CD4-positive, alpha-beta T cell (primary cell): ENCODE measurements at regions not wholly inside any gene's neighbourhood (a gene's known extent, or its start where the extent isn't known, plus 50 kb on each side); places are given as distances from the start of the nearest gene placed in this dataset.
"Not testable (repeated sequence)": the region's sequence is repeated elsewhere in the genome, so short reads cannot be mapped to it uniquely, and the experiment has no call there.

Experiments used
- ATAC-seq: fragments of 200-7000 bp; cut with Tn5 transposase; one replicate; pipeline ENCODE4 v1.10.0; 2022; ENCODE audit warnings: mild to moderate bottlenecking; ENCODE audit not compliant: poor library complexity
- CTCF ChIA-PET: fragments of 350-600 bp; sonication (Branson Sonifier 250); formaldehyde crosslinking; loops from one replicate; lab custom pipeline; 2021; ENCODE audit warnings: antibody characterized with exemption, inconsistent platforms; lab: Charles Lee
- POLR2A ChIA-PET: fragments of 350-600 bp; sonication (Branson Sonifier 250); formaldehyde crosslinking; loops from one replicate; lab custom pipeline; 2021; ENCODE audit warnings: antibody characterized with exemption, inconsistent platforms; lab: Charles Lee
- DNase-seq, 14 experiments: peaks; one replicate each; pipeline ENCODE4 v3.0.0-alpha.2; 2013 to 2020; ENCODE audit warnings: mixed read lengths in 2 of 14
- H3K27ac ChIP-seq, 2 donors: one replicate each; pipeline versions ENCODE4 v1.5.1 to v1.7.0; 2013; ENCODE audit warnings: low read length in 2 of 2, low read depth in 1 of 2, mild to moderate bottlenecking in 1 of 2
- H3K27me3 ChIP-seq, 2 experiments: 1 replicate in 1 of 2; 2 replicates in 1 of 2; pipeline versions ENCODE4 v1.6.1 to v1.7.0; 2013; ENCODE audit warnings: low read length in 2 of 2, control low read depth in 1 of 2, mild to moderate bottlenecking in 1 of 2, moderate library complexity in 1 of 2; ENCODE audit not compliant: insufficient read depth in 2 of 2, control insufficient read depth in 1 of 2
- H3K36me3 ChIP-seq: one replicate; pipeline ENCODE4 v1.6.1; 2013; ENCODE audit warnings: low read length, control low read depth; ENCODE audit not compliant: insufficient read depth
- H3K4me1 ChIP-seq: one replicate; pipeline ENCODE4 v1.6.1; 2013; ENCODE audit warnings: low read length, control low read depth; ENCODE audit not compliant: insufficient read depth
- H3K4me3 ChIP-seq: one replicate; pipeline ENCODE4 v1.5.1; 2013; ENCODE audit warnings: mild to moderate bottlenecking, low read length, moderate library complexity
- H3K9me3 ChIP-seq, 2 experiments: 1 replicate in 1 of 2; 2 replicates in 1 of 2; pipeline versions ENCODE4 v1.6.1 to v1.7.0; 2013; ENCODE audit warnings: low read length in 2 of 2, mild to moderate bottlenecking in 2 of 2, control low read depth in 1 of 2, moderate library complexity in 1 of 2; ENCODE audit not compliant: control insufficient read depth in 1 of 2, insufficient read depth in 1 of 2
- H3K27ac Mint-ChIP-seq: one replicate; pipeline ENCODE4 v1.8.0; 2020; ENCODE audit warnings: mixed read lengths
- H3K27me3 Mint-ChIP-seq: one replicate; pipeline ENCODE4 v1.8.0; 2021; ENCODE audit warnings: mixed read lengths
- H3K36me3 Mint-ChIP-seq: one replicate; pipeline ENCODE4 v1.8.0; 2021; ENCODE audit warnings: low read depth, mixed read lengths
- H3K4me1 Mint-ChIP-seq: one replicate; pipeline ENCODE4 v1.8.0; 2021; ENCODE audit warnings: low read depth, mixed read lengths
- H3K4me3 Mint-ChIP-seq: one replicate; pipeline ENCODE4 v1.8.0; 2020; ENCODE audit warnings: mild to moderate bottlenecking, mixed read lengths
- H3K9me3 Mint-ChIP-seq: one replicate; pipeline ENCODE4 v1.8.0; 2020; ENCODE audit warnings: mixed read lengths
- intact Hi-C, 2 experiments: fragments of 100-400 bp; cut with DNase I in 1 of 2; cut with micrococcal nuclease in 1 of 2; formaldehyde crosslinking; loops; one replicate each; pipeline versions ENCODE4 v1.15.1 to v1.9.0; 2023 to 2025; cut with DNase I, micrococcal nuclease
- TF ChIP-seq, protein P1 (sequence below): fragments of 200-600 bp; IDR thresholded peaks from one replicate; pipeline ENCODE4 v1.8.0; 2022; ENCODE audit warnings: antibody characterized with exemption, mild to moderate bottlenecking

DNA sequence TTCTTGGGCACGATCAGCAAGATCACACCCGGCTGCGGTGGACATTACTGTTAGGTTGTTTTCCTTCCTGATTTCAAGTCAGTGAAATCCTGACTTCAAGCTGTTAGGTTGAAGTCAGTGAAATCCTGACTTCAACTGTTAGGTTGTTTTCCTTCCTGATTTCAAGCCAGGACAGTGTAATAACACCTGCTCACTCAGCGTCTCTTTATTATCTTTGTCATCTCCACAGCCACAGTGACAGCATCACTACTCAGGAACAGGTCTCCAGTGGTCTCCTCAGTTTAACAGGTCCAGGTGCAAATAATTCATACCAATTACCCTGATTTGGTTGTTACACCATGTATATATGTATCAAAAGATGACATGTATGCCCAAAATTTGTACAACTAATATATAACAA, 208.1 kb upstream of the REG3G start:
- Histone ChIP-seq H3K27me3 (no peaks in the 10 kb centered on the region), H3K27ac (no peak overlapping the region), H3K36me3 (no peaks in the 10 kb centered on the region), H3K9me3 (peaks cover 0 to 15% of the 10 kb centered on the region in 2 experiments), H3K4me3 (no peak overlapping the region), H3K4me1 (no peaks in the 10 kb centered on the region)
- Mint-ChIP-seq H3K36me3 (no peaks in the 10 kb centered on the region), H3K4me3 (no peak overlapping the region), H3K27me3 (no peaks in the 10 kb centered on the region), H3K9me3 (peaks cover 8% of the 10 kb centered on the region), H3K4me1 (no peaks in the 10 kb centered on the region), H3K27ac (no peak overlapping the region)
- intact Hi-C loops, result no loop called here
- ATAC-seq (no peak), DNase-seq (no peak)
- ChIA-PET POLR2A (no interaction called here), CTCF (no interaction called here)
- TF ChIP-seq, protein P1, sequence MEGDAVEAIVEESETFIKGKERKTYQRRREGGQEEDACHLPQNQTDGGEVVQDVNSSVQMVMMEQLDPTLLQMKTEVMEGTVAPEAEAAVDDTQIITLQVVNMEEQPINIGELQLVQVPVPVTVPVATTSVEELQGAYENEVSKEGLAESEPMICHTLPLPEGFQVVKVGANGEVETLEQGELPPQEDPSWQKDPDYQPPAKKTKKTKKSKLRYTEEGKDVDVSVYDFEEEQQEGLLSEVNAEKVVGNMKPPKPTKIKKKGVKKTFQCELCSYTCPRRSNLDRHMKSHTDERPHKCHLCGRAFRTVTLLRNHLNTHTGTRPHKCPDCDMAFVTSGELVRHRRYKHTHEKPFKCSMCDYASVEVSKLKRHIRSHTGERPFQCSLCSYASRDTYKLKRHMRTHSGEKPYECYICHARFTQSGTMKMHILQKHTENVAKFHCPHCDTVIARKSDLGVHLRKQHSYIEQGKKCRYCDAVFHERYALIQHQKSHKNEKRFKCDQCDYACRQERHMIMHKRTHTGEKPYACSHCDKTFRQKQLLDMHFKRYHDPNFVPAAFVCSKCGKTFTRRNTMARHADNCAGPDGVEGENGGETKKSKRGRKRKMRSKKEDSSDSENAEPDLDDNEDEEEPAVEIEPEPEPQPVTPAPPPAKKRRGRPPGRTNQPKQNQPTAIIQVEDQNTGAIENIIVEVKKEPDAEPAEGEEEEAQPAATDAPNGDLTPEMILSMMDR, result no peak

- ATAC-seq (no peak), DNase-seq (no peak)
- Mint-ChIP-seq H3K9me3 (peaks cover 7% of the 10 kb centered on the region), H3K27me3 (no peaks in the 10 kb centered on the region), H3K27ac (no peak overlapping the region), H3K36me3 (no peaks in the 10 kb centered on the region), H3K4me3 (no peak overlapping the region), H3K4me1 (no peaks in the 10 kb centered on the region)
- Histone ChIP-seq H3K27me3 (no peaks in the 10 kb centered on the region), H3K36me3 (no peaks in the 10 kb centered on the region), H3K9me3 (peaks cover 0 to 4% of the 10 kb centered on the region in 2 experiments), H3K27ac (no peak overlapping the region), H3K4me1 (no peaks in the 10 kb centered on the region), H3K4me3 (no peak overlapping the region)
- POLR2A ChIA-PET, result no interaction called here
- TF ChIP-seq, protein P1, result no peak
- intact Hi-C loops, result no loop called here
- CTCF ChIA-PET, result no interaction called here
Observed at GRCh38 chr2:78832481-78832880, 193.0 kb upstream of the REG3G start.

DNA sequence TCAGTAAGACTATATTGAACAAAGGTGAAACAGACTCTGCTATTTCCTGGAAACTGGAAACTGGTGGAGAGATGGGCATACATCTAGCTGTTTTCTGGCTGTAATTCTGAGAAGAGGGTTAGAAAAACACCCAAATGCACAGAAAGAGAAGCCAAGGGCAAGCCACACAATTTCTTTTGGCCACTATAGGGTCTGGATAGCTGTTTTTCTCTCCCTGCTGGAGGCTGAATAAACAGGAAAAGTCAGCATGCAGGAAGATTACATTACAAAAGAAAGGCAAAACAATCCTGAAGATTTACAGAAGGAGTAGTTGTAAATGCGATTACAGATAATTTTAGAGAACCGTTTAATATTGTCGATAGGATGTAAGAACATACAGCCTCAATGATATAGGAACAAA, 186.2 kb upstream of the REG3G start:
- no peak for DNase-seq
- intact Hi-C loops, result no loop called here
- Mint-ChIP-seq H3K36me3 (no peaks in the 10 kb centered on the region), H3K27me3 (no peaks in the 10 kb centered on the region), H3K4me1 (no peaks in the 10 kb centered on the region), H3K4me3 (no peak overlapping the region), H3K27ac (no peak overlapping the region), H3K9me3 (peaks cover 16% of the 10 kb centered on the region)
- Histone ChIP-seq H3K4me1 (no peaks in the 10 kb centered on the region), H3K4me3 (no peak overlapping the region), H3K27me3 (no peaks in the 10 kb centered on the region), H3K27ac (no peak overlapping the region), H3K36me3 (no peaks in the 10 kb centered on the region), H3K9me3 (peaks cover 0 to 13% of the 10 kb centered on the region in 2 experiments)
- POLR2A ChIA-PET, result no interaction called here
- ATAC-seq, result no peak
- TF ChIP-seq, protein P1, result no peak
- CTCF ChIA-PET, result no interaction called here

GRCh38 chr2:78840311-78840710, 185.2 kb upstream of the REG3G start:
- H3K27ac ChIP-seq, H3K4me1 Mint-ChIP-seq, H3K36me3 ChIP-seq, H3K27me3 Mint-ChIP-seq, H3K4me3 Mint-ChIP-seq, H3K4me3 ChIP-seq, H3K27me3 ChIP-seq, H3K4me1 ChIP-seq, H3K27ac Mint-ChIP-seq, intact Hi-C loops, CTCF ChIA-PET, H3K36me3 Mint-ChIP-seq, POLR2A ChIA-PET, DNase-seq, ATAC-seq: not testable (repeated sequence)
- peaks cover 0 to 13% of the 10 kb centered on the region in 2 experiments for H3K9me3 ChIP-seq
- H3K9me3 Mint-ChIP-seq, result peaks cover 17% of the 10 kb centered on the region
